ENCODE measurements at regions not wholly inside any gene's neighbourhood (a gene's known extent, or its start where the extent isn't known, plus 50 kb on each side); places are given as distances from the start of the nearest gene placed in this dataset.

DNA sequence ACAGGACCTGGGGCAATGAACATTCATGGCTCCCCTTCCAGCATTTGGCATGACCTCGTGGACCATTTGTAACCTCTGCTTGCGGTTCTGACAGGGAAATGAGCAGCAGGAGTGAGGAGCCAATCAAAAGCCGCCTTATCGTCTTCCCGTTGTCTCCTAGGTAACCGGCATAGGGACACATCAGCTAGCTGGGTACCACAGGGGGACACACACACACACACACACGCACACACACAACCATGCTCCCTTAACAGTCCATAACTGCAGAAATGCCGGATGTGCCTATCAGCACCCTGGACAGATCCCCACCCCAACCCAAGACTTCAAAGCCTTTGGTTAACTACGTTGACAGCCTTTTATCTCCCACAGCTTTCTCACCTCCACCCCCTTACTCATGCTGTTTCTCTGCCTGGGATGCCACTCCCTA is 53.4 kb upstream of the CCDC174 start:
- intact Hi-C loops (cut with micrococcal nuclease; ENCODE audit: unreplicated experiment), result no loop called here
- DNase-seq, result peak; percentile 55 to 69
- Mint-ChIP-seq H3K9me3 (ENCODE audit: unreplicated experiment) (no peaks in the 10 kb centered on the region), H3K27me3 (ENCODE audit: insufficient read depth, unreplicated experiment) (peaks cover 8% of the 10 kb centered on the region), H3K36me3 (ENCODE audit: insufficient read depth, unreplicated experiment) (no peaks in the 10 kb centered on the region), H3K4me3 (ENCODE audit: unreplicated experiment) (no peak overlapping the region), H3K4me1 (ENCODE audit: low read depth, unreplicated experiment) (no peaks in the 10 kb centered on the region), H3K27ac (ENCODE audit: unreplicated experiment) (no peak overlapping the region)
- H3K27me3 ChIP-seq (replicated peaks; ENCODE audit: control insufficient read depth, insufficient read depth, low read length), result no peaks in the 10 kb centered on the region
- no peak overlapping the region for H3K4me3 ChIP-seq (ENCODE audit: low read depth, low read length)
- no TSS peak for BruUV-seq (replicated peaks)
- no peaks in the 10 kb centered on the region for H3K9me3 ChIP-seq
- H3K36me3 ChIP-seq (ENCODE audit: control insufficient read depth, insufficient read depth, low read length), result no peaks in the 10 kb centered on the region
- CTCF ChIA-PET, result no interaction called here
- no peaks in the 10 kb centered on the region for H3K4me1 ChIP-seq
- POLR2A ChIA-PET, result no interaction called here
- TF ChIP-seq, protein P1, sequence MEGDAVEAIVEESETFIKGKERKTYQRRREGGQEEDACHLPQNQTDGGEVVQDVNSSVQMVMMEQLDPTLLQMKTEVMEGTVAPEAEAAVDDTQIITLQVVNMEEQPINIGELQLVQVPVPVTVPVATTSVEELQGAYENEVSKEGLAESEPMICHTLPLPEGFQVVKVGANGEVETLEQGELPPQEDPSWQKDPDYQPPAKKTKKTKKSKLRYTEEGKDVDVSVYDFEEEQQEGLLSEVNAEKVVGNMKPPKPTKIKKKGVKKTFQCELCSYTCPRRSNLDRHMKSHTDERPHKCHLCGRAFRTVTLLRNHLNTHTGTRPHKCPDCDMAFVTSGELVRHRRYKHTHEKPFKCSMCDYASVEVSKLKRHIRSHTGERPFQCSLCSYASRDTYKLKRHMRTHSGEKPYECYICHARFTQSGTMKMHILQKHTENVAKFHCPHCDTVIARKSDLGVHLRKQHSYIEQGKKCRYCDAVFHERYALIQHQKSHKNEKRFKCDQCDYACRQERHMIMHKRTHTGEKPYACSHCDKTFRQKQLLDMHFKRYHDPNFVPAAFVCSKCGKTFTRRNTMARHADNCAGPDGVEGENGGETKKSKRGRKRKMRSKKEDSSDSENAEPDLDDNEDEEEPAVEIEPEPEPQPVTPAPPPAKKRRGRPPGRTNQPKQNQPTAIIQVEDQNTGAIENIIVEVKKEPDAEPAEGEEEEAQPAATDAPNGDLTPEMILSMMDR (IDR thresholded peaks at IDR 0.05; ENCODE audit: insufficient read depth in 1 of 2, low read depth in 1 of 2, low read length in 1 of 2, severe bottlenecking in 1 of 2, unreplicated experiment in 1 of 2), result no peak

DNA sequence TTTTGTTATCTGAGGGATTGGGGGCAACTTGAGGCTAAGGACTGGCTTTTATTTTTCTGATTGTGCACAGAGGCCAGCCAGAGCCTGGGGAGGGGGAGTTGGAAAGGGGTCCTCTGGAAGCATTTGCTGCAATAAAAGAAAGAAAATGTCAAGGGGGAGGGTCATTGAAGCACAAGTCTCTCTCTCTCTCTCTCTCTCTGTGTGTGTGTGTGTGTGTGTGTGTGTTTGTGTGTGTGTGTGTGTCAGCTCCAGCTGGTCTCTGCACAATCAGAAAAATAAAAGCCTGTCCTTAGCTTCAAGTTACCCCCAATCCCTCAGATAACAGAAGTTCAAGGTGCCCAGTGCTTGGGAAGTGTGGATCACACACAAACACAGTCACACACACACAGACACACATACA is 52.1 kb upstream of the CCDC174 start:
- H3K4me1 Mint-ChIP-seq (ENCODE audit: low read depth, unreplicated experiment), result peaks cover under 1% of the 10 kb centered on the region
- no peaks in the 10 kb centered on the region for H3K36me3 ChIP-seq (ENCODE audit: control insufficient read depth, insufficient read depth, low read length)
- peaks cover 11% of the 10 kb centered on the region for H3K27me3 Mint-ChIP-seq (ENCODE audit: insufficient read depth, unreplicated experiment)
- no peak for DNase-seq
- TF ChIP-seq, protein P1 (IDR thresholded peaks at IDR 0.05; ENCODE audit: insufficient read depth in 1 of 2, low read depth in 1 of 2, low read length in 1 of 2, severe bottlenecking in 1 of 2, unreplicated experiment in 1 of 2), result no peak
- H3K9me3 ChIP-seq, result no peaks in the 10 kb centered on the region
- H3K4me1 ChIP-seq, result no peaks in the 10 kb centered on the region; the same call in 1 of the 2 replicates
- intact Hi-C loops (cut with micrococcal nuclease; ENCODE audit: unreplicated experiment), result no loop called here
- H3K36me3 Mint-ChIP-seq (ENCODE audit: insufficient read depth, unreplicated experiment), result no peaks in the 10 kb centered on the region
- POLR2A ChIA-PET, result no interaction called here
- BruUV-seq (replicated peaks), result no TSS peak
- H3K4me3 ChIP-seq (ENCODE audit: low read depth, low read length), result no peak overlapping the region
- no peaks in the 10 kb centered on the region for H3K27me3 ChIP-seq (replicated peaks; ENCODE audit: control insufficient read depth, insufficient read depth, low read length)
- CTCF ChIA-PET, result no interaction called here
- H3K9me3 Mint-ChIP-seq (ENCODE audit: unreplicated experiment), result no peaks in the 10 kb centered on the region
- no peak overlapping the region for H3K27ac Mint-ChIP-seq (ENCODE audit: unreplicated experiment)
- no peak overlapping the region for H3K4me3 Mint-ChIP-seq (ENCODE audit: unreplicated experiment)

DNA sequence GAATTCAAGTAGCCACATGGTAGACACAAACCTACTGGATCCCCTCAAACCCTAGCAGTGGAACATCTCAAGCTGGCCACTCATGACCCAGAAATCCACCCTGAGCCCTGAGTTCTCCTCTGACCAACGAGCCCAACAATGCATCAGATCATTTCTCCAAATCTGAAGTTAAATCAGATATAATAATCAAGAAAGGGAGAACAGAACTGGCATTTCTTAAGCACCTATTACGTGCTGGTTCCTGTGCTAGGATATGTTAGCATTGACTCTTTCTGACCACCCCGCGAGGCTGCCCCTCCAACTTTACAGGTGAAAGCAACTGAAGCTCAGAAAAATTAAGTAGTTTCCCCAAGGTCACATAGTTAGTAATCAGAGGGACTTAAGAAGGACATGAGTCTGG is 51.5 kb upstream of the CCDC174 start:
- no peaks in the 10 kb centered on the region for H3K27me3 ChIP-seq (replicated peaks; ENCODE audit: control insufficient read depth, insufficient read depth, low read length)
- no peaks in the 10 kb centered on the region for H3K36me3 Mint-ChIP-seq (ENCODE audit: insufficient read depth, unreplicated experiment)
- H3K9me3 ChIP-seq, result no peaks in the 10 kb centered on the region
- H3K4me3 Mint-ChIP-seq (ENCODE audit: unreplicated experiment), result no peak overlapping the region
- peaks cover 11% of the 10 kb centered on the region for H3K27me3 Mint-ChIP-seq (ENCODE audit: insufficient read depth, unreplicated experiment)
- H3K9me3 Mint-ChIP-seq (ENCODE audit: unreplicated experiment), result no peaks in the 10 kb centered on the region
- H3K36me3 ChIP-seq (ENCODE audit: control insufficient read depth, insufficient read depth, low read length), result no peaks in the 10 kb centered on the region
- TF ChIP-seq, protein P1 (IDR thresholded peaks at IDR 0.05; ENCODE audit: insufficient read depth in 1 of 2, low read depth in 1 of 2, low read length in 1 of 2, severe bottlenecking in 1 of 2, unreplicated experiment in 1 of 2), result no peak
- POLR2A ChIA-PET, result no interaction called here
- no peaks in the 10 kb centered on the region; the same call in none of the 2 replicates for H3K4me1 ChIP-seq
- CTCF ChIA-PET, result no interaction called here
- no peak for DNase-seq
- no TSS peak for BruUV-seq (replicated peaks)
- intact Hi-C loops (cut with micrococcal nuclease; ENCODE audit: unreplicated experiment), result no loop called here
- no peak overlapping the region for H3K4me3 ChIP-seq (ENCODE audit: low read depth, low read length)
- H3K27ac Mint-ChIP-seq (ENCODE audit: unreplicated experiment), result no peak overlapping the region
- peaks cover 6% of the 10 kb centered on the region for H3K4me1 Mint-ChIP-seq (ENCODE audit: low read depth, unreplicated experiment)

Data from Caco-2 (cell line).